GM21528 (cell line): ENCODE measurements at regions not wholly inside any gene's neighbourhood (a gene's known extent, or its start where the extent isn't known, plus 50 kb on each side); places are given as distances from the start of the nearest gene placed in this dataset.
"Not testable (repeated sequence)": the region's sequence is repeated elsewhere in the genome, so short reads cannot be mapped to it uniquely, and the experiment has no call there.

Experiments used
- ATAC-seq: cut with Tn5 transposase; IDR thresholded peaks from one replicate; pipeline ENCODE4 v1.9.1; 2021; ENCODE audit warnings: mild to moderate bottlenecking, moderate library complexity; ENCODE audit not compliant: unreplicated experiment, low FRiP score

DNA sequence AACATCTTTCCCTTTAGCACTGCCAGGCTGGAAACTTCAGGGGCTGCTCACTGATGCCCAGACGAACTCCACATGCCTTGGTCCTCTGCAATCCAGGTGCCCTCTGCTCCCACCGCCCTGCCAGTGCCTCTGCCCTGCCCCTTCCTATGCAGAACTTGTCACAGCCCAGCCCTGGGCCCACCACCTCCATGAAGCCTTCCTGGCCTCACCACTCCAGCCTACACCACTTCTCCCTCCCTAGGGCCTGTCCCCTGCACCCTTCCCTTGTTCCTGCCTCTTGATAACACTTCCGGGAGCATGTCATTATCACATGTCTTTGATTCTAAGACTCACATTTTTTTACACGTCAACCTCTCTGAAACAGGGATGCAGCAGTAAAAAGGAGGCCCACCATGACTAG is 627.2 kb downstream of the UQCRFS1 start:
- no peak for ATAC-seq

GRCh38 chr19:28583713-28584112 is 629.2 kb downstream of the UQCRFS1 start:
- ATAC-seq = no peak

DNA sequence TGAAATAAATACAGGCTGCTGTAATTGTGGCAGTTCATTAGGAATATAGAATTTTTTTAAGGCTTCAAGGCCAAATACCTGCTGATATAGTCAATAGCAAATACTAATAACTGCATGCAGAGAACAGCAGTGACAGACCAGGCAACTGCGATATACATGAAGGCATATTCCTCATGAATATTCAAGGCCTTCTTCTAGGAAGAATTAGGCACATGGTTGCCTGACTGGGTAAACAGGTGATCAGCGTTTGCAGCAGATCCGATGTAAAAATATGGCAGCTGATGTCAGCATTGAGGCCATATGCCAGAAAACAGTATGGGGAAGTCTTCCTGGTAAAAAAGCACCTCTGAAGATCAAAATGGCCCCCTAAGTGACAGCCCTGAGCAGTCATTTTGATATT is 629.7 kb downstream of the UQCRFS1 start:
- ATAC-seq = no peak

DNA sequence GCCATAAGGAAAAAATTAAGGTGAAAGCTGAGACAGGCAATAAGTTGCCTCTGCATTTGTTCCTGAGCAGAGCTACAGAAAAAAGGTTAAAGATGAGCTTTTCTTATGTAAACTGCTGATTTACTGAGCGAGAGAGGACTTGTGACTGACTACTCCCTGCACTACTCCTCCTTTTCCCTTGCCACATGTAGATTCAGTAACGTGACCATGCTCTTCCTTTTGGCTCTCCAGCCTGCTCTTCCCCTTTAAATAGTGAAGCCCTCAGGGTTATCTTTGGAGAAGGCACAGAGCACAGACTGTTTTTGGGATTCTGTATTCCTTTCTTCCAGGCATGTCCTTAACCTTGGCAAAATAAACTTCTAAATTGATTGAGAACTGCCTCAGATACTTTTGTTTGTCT is 630.2 kb downstream of the UQCRFS1 start:
- ATAC-seq = no peak

GRCh38 chr19:28582344-28582743 is 630.6 kb downstream of the UQCRFS1 start:
- ATAC-seq = no peak

DNA sequence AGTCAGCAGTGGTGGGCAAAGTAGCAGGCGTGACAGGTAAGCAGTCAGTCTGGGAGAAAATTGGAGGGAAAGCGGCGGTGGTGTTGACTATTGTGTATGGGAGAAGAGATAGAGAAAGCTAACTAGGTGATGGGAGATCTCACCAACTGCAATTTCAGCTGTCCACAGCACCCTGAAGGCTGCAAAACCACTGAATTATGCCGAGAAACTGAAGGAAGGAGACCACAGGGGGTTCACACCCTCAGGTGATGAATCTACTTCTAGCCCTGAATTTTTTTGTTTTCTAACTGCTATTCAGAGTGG is 631.5 kb downstream of the UQCRFS1 start:
- ATAC-seq = no peak

DNA sequence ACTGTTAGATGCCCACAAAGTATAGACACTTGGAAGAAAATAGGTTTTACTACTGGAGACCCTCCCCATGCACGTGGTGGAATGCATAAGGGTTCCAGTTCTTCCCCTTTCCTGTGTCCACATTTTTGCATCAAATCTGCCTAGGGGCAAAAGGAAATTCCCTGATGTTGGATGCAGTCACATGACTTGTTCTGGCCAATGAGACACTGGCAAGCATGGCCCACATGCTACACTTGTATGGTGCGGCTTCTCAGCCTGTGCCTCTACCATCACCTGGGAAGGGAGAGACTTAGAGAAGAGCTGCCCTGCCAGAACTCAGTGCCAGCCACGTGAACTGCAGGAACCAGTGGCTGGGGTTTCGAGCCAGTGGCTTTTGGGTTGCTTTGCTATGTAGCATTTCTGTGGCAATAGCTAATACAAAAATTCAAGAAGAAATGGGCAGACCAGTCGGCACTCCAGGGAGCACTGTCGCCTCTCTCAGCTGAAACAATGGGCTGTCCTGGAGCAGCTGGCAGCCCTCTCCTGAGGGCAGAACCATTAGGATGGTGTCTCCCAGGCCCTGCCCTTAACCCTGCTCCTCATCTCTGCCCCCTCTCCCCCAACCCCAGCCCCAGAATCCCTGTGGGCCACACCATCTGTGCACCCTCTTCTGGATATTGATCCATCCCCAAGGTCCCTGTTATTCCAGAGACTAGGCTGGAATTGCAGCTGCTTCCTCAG is 634.0 kb downstream of the UQCRFS1 start:
- no peak for ATAC-seq

- no peak for ATAC-seq
Measured at GRCh38 chr19:28578208-28578607, 634.7 kb downstream of the UQCRFS1 start.

DNA sequence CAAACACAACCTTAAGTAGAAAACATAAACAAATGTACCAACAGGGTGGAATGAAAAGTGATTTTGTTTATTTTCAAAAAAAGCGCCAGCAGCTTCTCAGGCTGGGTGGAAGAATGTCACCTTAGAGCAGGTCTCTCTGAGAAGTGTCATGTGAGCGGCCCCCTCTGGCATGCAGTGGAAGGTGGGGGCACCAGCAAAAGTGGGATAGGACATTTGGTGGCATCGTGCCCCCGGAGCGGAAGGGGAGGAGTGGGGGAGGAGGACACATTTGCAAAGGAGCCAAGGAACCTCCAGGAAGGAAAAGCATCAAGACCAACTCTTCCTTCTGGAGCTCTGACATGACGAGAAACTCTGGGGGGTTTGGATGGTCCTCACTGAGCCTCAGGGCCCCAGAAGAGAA is 635.3 kb downstream of the UQCRFS1 start:
- no peak for ATAC-seq

DNA sequence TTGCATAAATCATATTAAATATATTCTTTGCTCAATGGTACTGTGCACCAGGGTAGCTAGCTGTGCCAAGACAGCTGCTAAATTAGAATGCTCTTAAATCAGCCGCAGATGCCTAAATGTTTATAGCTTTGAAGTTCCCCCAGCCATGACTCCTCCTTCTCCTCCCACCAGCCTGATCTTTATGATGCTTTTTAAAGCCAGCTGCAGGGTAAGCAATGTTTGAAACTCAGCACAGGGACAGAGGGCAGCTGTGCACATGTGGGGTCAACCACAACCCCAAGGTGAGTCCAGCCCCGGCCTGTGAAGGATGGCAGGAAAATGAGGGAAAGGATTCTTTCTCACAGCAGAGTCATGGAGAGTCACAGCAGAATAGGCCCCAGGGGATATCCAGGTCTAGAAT is 635.7 kb downstream of the UQCRFS1 start:
- ATAC-seq = no peak

GRCh38 chr19:28575816-28576215 is 637.1 kb downstream of the UQCRFS1 start:
- ATAC-seq = no peak

DNA sequence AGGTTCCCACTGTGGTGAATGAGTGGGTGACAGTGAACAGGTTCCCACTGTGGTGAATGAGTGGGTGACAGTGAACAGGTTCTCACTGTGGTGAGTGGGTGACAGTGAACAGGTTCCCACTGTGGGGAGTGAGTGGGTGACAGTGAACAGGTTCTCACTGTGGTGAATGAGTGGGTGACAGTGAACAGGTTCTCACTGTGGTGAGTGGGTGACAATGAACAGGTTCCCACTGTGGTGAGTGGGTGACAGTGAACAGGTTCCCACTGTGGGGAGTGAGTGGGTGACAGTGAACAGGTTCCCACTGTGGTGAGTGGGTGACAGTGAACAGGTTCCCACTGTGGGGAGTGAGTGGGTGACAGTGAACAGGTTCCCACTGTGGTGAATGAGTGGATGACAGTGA is 637.6 kb downstream of the UQCRFS1 start:
- not testable (repeated sequence) for ATAC-seq

- no peak for ATAC-seq
Measured at GRCh38 chr19:28574212-28574611, 638.7 kb downstream of the UQCRFS1 start.

DNA sequence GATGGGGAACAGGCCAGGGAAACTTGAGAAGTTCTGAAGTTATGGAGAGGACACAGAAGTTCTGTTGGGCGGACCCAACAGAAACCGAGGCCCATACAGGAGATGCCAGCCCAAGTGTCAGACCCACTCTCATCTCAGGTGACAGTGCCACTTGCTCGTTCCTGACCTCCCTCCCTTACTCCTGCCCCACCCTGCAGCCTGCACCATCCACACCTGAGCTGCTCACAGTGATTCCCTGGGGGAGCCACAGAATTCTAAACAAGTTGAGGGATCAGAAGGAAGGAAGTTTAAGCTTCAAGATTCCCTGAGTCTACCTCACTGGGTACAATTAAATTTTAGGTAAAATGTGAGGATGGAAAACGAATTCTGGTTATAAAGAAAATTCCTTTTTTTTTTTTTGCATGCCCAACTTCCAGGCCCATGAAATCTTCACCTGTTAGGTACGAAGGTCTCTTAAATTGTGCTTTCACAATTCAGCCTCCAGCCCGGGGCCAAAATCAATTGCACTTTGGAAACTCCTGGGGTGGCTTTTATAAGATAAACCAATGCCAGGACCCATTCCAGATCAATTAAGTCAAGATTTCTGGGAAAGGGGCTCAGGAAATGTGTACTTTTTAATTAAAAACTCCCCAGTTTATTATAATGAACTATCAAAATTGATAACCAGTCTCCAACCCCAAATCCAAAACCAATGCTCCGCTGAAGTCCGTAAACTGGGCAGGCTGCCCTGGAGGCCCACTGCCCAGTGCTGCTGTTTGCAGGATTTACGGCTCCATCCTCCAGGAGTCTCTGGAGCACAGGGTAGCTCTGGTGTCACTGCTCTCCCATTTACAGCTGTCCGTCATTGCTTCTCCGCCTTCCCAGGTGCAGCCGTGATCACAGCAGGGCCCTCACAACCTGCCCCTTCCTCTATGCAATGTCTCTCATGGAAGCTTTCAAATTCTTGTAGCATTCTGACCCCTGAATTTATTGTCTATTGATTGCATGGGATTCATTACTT is 643.5 kb downstream of the UQCRFS1 start:
- ATAC-seq = no peak

GRCh38 chr19:28567834-28568233 is 645.1 kb downstream of the UQCRFS1 start:
- ATAC-seq = no peak

DNA sequence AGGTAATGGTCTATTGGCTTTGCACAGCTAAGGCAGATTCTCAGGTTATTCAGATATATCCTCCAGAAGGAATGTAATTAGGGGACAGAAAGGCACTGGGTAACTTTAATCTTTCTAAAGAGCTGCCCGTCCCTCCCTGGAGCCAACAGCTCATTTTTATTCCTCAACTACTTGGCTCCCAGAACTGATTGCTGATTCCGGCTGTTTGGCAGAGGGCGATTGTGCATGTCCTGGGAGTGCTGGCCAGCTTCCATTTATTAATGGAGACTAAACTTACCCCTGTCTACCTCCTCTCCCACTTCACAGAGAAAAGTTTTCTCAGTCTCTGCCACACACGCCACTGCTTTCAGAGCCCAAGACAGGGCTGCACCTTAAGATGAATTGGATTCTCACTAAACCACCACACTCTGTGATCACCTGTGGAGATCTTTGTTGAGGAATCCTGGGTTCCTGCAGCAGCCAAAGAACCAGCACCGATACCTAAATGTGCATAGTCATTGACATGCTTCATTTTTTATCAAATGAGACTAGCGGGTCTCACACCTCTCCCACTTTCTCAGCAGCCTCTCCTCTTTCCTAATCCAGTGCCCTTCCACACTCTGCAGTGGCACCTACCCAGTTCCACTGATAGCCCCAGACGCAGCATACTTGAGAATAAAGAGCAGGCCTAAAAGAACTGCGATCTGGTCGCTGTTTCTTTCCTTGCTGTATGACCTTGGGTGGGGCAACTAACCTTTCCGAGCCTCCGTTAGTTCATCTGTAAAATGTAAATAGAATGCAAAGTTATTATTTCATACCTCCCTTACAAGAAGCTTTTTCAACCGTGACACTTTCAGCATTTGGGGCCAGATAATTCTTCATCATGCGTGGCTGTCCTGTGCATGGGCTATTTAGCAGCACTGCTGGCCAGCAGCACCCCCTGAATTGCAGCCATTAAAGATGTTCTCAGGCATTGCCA is 648.7 kb downstream of the UQCRFS1 start:
- no peak for ATAC-seq

GRCh38 chr19:28560786-28561185 is 652.2 kb downstream of the UQCRFS1 start:
- no peak for ATAC-seq

GRCh38 chr19:28558783-28559182 is 654.2 kb downstream of the UQCRFS1 start:
- ATAC-seq = no peak

DNA sequence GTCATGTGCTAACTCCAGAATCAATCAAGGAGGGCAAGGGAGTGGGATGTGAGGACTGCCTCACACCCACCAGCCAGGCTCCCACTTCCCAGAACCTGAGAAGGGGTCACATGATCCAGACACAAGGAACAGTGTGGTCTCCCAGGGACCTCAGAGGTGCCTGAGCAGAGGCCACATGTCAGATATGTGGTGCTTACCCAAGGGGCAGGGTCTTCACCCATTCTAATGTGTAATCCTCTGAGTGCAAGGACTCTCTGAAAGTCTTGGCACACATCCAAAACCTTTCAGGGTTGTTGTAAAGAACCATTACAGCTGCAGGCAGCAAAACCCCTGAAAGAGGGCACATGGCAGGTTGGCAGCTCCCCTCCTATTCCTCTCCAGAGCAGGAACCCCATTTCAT is 656.6 kb downstream of the UQCRFS1 start:
- no peak for ATAC-seq

DNA sequence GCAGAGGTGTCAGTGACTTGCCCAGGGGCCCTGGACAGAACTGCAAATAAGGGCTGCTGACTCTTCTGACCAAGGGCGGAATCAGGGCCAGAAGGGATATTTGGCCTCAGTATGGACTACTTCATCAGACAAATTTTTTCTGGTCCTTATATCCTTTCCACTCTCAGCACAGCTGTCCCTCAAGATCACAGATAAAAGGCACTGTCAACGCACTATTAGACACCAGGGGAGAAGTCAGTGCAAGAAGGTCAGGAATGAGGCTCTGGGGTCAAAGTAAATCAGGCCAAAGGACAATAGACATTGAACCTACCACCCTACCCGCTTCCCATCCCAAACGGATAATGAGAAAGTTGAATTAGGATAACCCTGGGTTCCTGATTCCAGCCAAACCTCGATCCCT is 657.6 kb downstream of the UQCRFS1 start:
- no peak for ATAC-seq
